HepG2 (cell line): ENCODE measurements at regions not wholly inside any gene's neighbourhood (a gene's known extent, or its start where the extent isn't known, plus 50 kb on each side); places are given as distances from the start of the nearest gene placed in this dataset.
A peak's percentile ranks its signal among the peaks of the same experiment; 100 is the strongest.

Experiments
- ATAC-seq: fragments of 200-7000 bp; cut with Tn5 transposase; 3 replicates; pipeline ENCODE4 v1.9.1; 2020; ENCODE audit warnings: mild to moderate bottlenecking, moderate library complexity
- BruUV-seq: library from RNA; stranded (reverse); fragments of 400-500 nt; replicated peaks from 2 replicates; lab custom pipeline; 2021; lab: Mats Ljungman, UMichigan
- CTCF ChIA-PET: fragments of 300-600 bp; formaldehyde crosslinking; extraction: SDS; loops from one replicate; lab custom pipeline; 2021; ENCODE audit warnings: low total read pairs, inconsistent platforms, low intra/inter-chr PET ratio; lab: Yijun Ruan, JAX
- POLR2A ChIA-PET: fragments of 350-600 bp; sonication (Branson Sonifier 250); formaldehyde crosslinking; loops from one replicate; lab custom pipeline; 2020; ENCODE audit warnings: antibody characterized with exemption, inconsistent platforms; lab: Yijun Ruan, JAX
- DNase-seq: peaks from one replicate; pipeline ENCODE4 v3.0.0-alpha.2; 2015; ENCODE audit warnings: low spot score
- FAIRE-seq: peaks from 3 replicates; lab custom pipeline; 2011; peaks lifted over from hg19 to GRCh38; lab: Jason Lieb, UNC
- H2AFZ ChIP-seq: one replicate; pipeline ENCODE4 v1.6.1; 2011; ENCODE audit warnings: low read length, inconsistent platforms
- H3K27ac ChIP-seq: fragments of 300-600 bp; 3 replicates; pipeline ENCODE4 v1.8.0; 2011; ENCODE audit warnings: mixed run types, mild to moderate bottlenecking, mixed read lengths, low read length, inconsistent platforms; ENCODE audit not compliant: insufficient read depth; ENCODE audit errors: extremely low read length
- H3K27me3 ChIP-seq, 2 experiments: fragments of 200-600 bp in 1 of 2; 2 replicates in 1 of 2; 3 replicates in 1 of 2; pipeline versions ENCODE4 v1.6.0 to v1.8.0; 2011; ENCODE audit warnings: low read length in 2 of 2, mild to moderate bottlenecking in 2 of 2, moderate library complexity in 2 of 2, inconsistent platforms in 1 of 2; ENCODE audit not compliant: insufficient read depth in 2 of 2, control insufficient read depth in 1 of 2
- H3K36me3 ChIP-seq, 2 experiments: fragments of 200-600 bp in 1 of 2; replicated peaks in 1 of 2; 2 replicates in 1 of 2; 3 replicates in 1 of 2; pipeline versions ENCODE4 v1.5.1 to v1.8.0; 2011; ENCODE audit warnings: low read length in 2 of 2, inconsistent platforms in 1 of 2; ENCODE audit not compliant: insufficient read depth in 2 of 2, control insufficient read depth in 1 of 2
- H3K4me1 ChIP-seq: 2 replicates; pipeline ENCODE4 v1.5.1; 2012; ENCODE audit warnings: low read length, inconsistent platforms; ENCODE audit not compliant: insufficient read depth
- H3K4me2 ChIP-seq: 2 replicates; pipeline ENCODE4 v1.6.0; 2011; ENCODE audit warnings: low read depth, low read length, inconsistent platforms
- H3K4me3 ChIP-seq, 3 experiments: fragments of 200-600 bp in 1 of 3; sonication (generic), shearing (Covaris generic) in 1 of 3; replicated peaks in 1 of 3; 2 replicates each; pipeline ENCODE4 v1.5.1; 2011 to 2016; ENCODE audit warnings: low read length in 3 of 3, inconsistent platforms in 2 of 3, low read depth in 2 of 3, mild to moderate bottlenecking in 2 of 3, control low read depth in 1 of 3, mixed read lengths in 1 of 3; ENCODE audit not compliant: insufficient read depth in 1 of 3
- H3K79me2 ChIP-seq: one replicate; pipeline ENCODE4 v1.6.1; 2011; ENCODE audit warnings: low read length, inconsistent platforms; ENCODE audit not compliant: insufficient read depth
- H3K9ac ChIP-seq: 2 replicates; pipeline ENCODE4 v1.6.0; 2011; ENCODE audit warnings: mild to moderate bottlenecking, low read depth, low read length, inconsistent platforms; ENCODE audit not compliant: insufficient read depth
- H3K9me3 ChIP-seq: 2 replicates; pipeline ENCODE4 v1.5.1; 2012; ENCODE audit warnings: mild to moderate bottlenecking, low read length
- H4K20me1 ChIP-seq: 2 replicates; pipeline ENCODE4 v1.6.0; 2011; ENCODE audit warnings: inconsistent platforms, mild to moderate bottlenecking, low read length, moderate library complexity; ENCODE audit not compliant: insufficient read depth
- DBP ChIP-seq: sonication (generic); formaldehyde crosslinking; IDR thresholded peaks from 2 replicates; pipeline ENCODE4 v1.4.0; 2020; ENCODE audit warnings: missing genetic modification reagents; ENCODE audit errors: not compliant biosample characterization
- DNMT1 ChIP-seq: sonication (generic); formaldehyde crosslinking; IDR thresholded peaks from 2 replicates; pipeline ENCODE4 v1.5.1; 2020; ENCODE audit warnings: mild to moderate bottlenecking, missing genetic modification reagents
- ESRRA ChIP-seq: sonication (generic); formaldehyde crosslinking; IDR thresholded peaks from 2 replicates; pipeline ENCODE4 v1.5.1; 2020; ENCODE audit warnings: mild to moderate bottlenecking, low read depth, missing genetic modification reagents
- GABPA ChIP-seq, 2 experiments: IDR thresholded peaks; 2 replicates each; pipeline ENCODE4 v1.6.1; 2011 to 2016; ENCODE audit warnings: low read depth in 2 of 2, low read length in 1 of 2, missing biosample characterization in 1 of 2, missing genetic modification characterization in 1 of 2
- LBX2 ChIP-seq: sonication (generic); formaldehyde crosslinking; IDR thresholded peaks from 2 replicates; pipeline ENCODE4 v1.5.0; 2020; ENCODE audit warnings: missing genetic modification reagents, mild to moderate bottlenecking, borderline replicate concordance
- MAFF ChIP-seq: IDR thresholded peaks from 2 replicates; pipeline ENCODE4 v1.6.1; 2011; ENCODE audit warnings: low read depth, low read length, improper control_type of control experiment
- NFE2L2 ChIP-seq: fragments of 150-350 bp; IDR thresholded peaks from 2 replicates; pipeline ENCODE4 v1.6.1; 2014; ENCODE audit warnings: low read length
- RAD51 ChIP-seq: fragments of 450-650 bp; IDR thresholded peaks from 2 replicates; pipeline ENCODE4 v1.6.1; 2016; ENCODE audit warnings: borderline replicate concordance
- ZBTB43 ChIP-seq: sonication (generic); formaldehyde crosslinking; conservative IDR thresholded peaks from 2 replicates; pipeline ENCODE4 v1.4.0; 2020; ENCODE audit warnings: missing genetic modification reagents
- ZNF160 ChIP-seq: sonication (generic); formaldehyde crosslinking; IDR thresholded peaks from 2 replicates; pipeline ENCODE4 v1.8.0; 2022; ENCODE audit warnings: mild to moderate bottlenecking, inconsistent platforms, missing genetic modification reagents
- ZNF350 ChIP-seq: sonication (generic); formaldehyde crosslinking; IDR thresholded peaks from 2 replicates; pipeline ENCODE4 v1.4.0; 2020; ENCODE audit warnings: mild to moderate bottlenecking, low read depth, missing genetic modification reagents, borderline replicate concordance
- ZNF513 ChIP-seq: sonication (generic); formaldehyde crosslinking; conservative IDR thresholded peaks from 2 replicates; pipeline ENCODE4 v1.5.0; 2020; ENCODE audit warnings: missing genetic modification reagents
- ZNF572 ChIP-seq: sonication (generic); formaldehyde crosslinking; IDR thresholded peaks from 2 replicates; pipeline ENCODE4 v1.5.1; 2020; ENCODE audit warnings: mild to moderate bottlenecking, missing genetic modification reagents
- ZNF580 ChIP-seq: IDR thresholded peaks from 2 replicates; pipeline ENCODE4 v1.6.1; 2016; ENCODE audit warnings: low read depth, borderline replicate concordance
- ZNF687 ChIP-seq: sonication (generic); formaldehyde crosslinking; IDR thresholded peaks from 2 replicates; pipeline ENCODE4 v1.5.1; 2020; ENCODE audit warnings: mild to moderate bottlenecking, missing genetic modification reagents, moderate library complexity
- WGBS: methylation state at CpG from one replicate; pipeline ENCODE4 v1.1.6; 2017; ENCODE audit warnings: low lambda C conversion rate; 5-methylcytosine and 5-hydroxymethylcytosine counted together
- in situ Hi-C: cut with HindIII; loops from 2 replicates; pipeline ENCODE4 v1.10.0; 2017; ENCODE audit warnings: low pct_unique_long_range_greater_than_20kb; ENCODE audit not compliant: extremely low pct_ligation_motif_present
- intact Hi-C: fragments of 100-400 bp; cut with micrococcal nuclease; formaldehyde crosslinking; loops from one replicate; pipeline ENCODE4 v1.10.0; 2022; ENCODE audit not compliant: unreplicated experiment

GRCh38 chr4:134955059-134955458 is 753.5 kb upstream of the PABPC4L start (continued):
- TF ChIP-seq ZNF513 (CRISPR knock-in tag) (no peak), ZNF160 (CRISPR knock-in tag) (no peak), LBX2 (CRISPR knock-in tag) (no peak), MAFF (peak; percentile 52)

- no peak overlapping the region for H2AFZ ChIP-seq
- no peak overlapping the region for H3K4me3 ChIP-seq
- no peak overlapping the region for H3K4me2 ChIP-seq
- no peaks in the 10 kb centered on the region for H4K20me1 ChIP-seq
- H3K9ac ChIP-seq, result no peak overlapping the region
- no peaks in the 10 kb centered on the region for H3K9me3 ChIP-seq
- FAIRE-seq (no peak), ATAC-seq (no peak), DNase-seq (no peak)
- ChIA-PET POLR2A (no interaction called here), CTCF (no interaction called here)
- in situ Hi-C loops, result no loop called here
- H3K4me1 ChIP-seq, result no peaks in the 10 kb centered on the region
- H3K27me3 ChIP-seq, result no peaks in the 10 kb centered on the region
- H3K36me3 ChIP-seq, result no peaks in the 10 kb centered on the region
- intact Hi-C loops, result no loop called here
- BruUV-seq, result no TSS peak
- H3K27ac ChIP-seq, result no peak overlapping the region
- H3K79me2 ChIP-seq, result no peaks in the 10 kb centered on the region
- 78% methylated on average over 20 of the region's 21 CpGs for WGBS
- TF ChIP-seq ESRRA (CRISPR knock-in tag), result no peak
- no peak for TF ChIP-seq ZNF580 (CRISPR knock-in tag)
- TF ChIP-seq GABPA (IDR thresholded peaks at IDR 0.05; ENCODE audit: low read depth, low read length), result no peak
- TF ChIP-seq GABPA (CRISPR knock-in tag; IDR thresholded peaks at IDR 0.05; ENCODE audit: low read depth), result no peak
- no peak for TF ChIP-seq NFE2L2
- no peak for TF ChIP-seq RAD51
- TF ChIP-seq ZNF687 (CRISPR knock-in tag), result no peak
- TF ChIP-seq ZNF350 (CRISPR knock-in tag), result no peak
- TF ChIP-seq DNMT1 (CRISPR knock-in tag), result no peak
- no peak for TF ChIP-seq DBP
- TF ChIP-seq ZBTB43 (CRISPR knock-in tag), result no peak
- TF ChIP-seq ZNF572 (CRISPR knock-in tag), result no peak
Observed at GRCh38 chr4:134952775-134953174, 751.2 kb upstream of the PABPC4L start.
